HG03135 (cell line): ENCODE measurements at regions not wholly inside any gene's neighbourhood (a gene's known extent, or its start where the extent isn't known, plus 50 kb on each side); places are given as distances from the start of the nearest gene placed in this dataset.
"Not testable (repeated sequence)": the region's sequence is repeated elsewhere in the genome, so short reads cannot be mapped to it uniquely, and the experiment has no call there.

Experiments
- ATAC-seq: cut with Tn5 transposase; IDR thresholded peaks from one replicate; pipeline ENCODE4 v1.9.1; 2021; ENCODE audit warnings: mild to moderate bottlenecking, moderate library complexity; ENCODE audit not compliant: unreplicated experiment

DNA sequence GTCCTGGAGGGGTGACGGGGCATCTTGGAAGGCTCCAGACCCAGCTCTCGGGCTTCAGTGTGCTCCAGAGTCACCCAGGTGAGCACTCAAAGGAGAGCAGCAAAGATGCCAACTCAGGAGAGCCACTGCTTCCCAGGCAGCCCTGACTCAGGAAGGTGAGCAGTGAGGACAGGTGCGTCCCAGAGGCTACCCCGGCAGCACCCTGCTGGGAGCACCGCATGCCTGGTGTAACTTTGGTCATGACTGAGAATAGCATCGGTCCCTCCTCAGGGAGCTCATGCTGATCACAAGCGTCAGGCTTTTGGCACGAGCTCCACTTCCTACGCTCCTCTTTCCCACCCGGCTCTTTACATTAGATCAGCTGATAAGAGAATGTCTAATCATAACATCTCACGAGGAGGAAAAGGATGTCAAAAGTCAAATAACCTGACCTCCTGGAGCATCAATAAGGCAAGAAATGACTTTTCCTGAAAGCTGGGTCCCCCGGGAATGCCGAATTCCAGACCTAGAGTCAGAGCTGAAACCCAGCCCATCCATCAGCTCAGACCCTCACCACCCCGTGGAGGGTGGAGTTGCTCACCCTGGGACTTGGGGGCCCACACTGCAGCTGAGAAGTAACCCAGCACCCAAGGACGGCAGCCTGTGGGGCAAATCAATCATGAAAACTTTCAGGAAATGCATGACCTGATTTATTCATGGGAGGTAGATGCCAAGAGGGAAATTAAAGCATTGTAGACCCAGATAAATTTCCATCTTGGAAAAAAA is 248.8 kb downstream of the ACKR3 start:
- ATAC-seq: no peak

- no peak for ATAC-seq
Observed at GRCh38 chr2:236819275-236820002, 249.8 kb downstream of the ACKR3 start.

GRCh38 chr2:236820763-236821344 is 251.2 kb downstream of the ACKR3 start:
- ATAC-seq: no peak

DNA sequence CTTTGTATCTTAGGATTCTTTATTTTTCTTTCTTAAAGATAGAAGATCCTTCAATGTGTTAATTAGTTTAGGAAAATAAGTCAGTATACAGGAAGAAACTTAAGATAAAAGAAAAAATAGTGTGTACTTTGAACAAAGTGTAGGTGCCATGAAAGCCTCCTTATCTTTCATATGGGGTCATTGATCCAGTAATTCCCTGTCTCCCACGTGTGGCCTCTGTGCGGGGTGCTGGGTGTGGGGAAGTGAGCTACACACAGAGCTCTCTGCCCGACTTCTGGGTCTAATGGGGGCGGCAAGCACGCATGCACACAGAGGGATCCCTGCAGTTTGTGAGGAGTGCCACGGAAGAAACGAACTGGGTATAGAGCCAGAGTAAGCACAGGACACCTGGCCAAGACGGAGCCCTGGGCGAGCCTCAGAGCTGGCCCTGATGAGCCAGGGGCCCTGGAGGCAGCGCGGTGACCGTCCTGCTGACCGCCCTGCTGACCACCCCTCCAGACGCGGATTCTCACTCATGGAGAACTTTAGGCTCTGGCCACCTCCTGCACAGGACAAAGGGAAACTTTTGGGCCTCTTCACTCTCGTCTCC is 253.5 kb downstream of the ACKR3 start:
- ATAC-seq: no peak

DNA sequence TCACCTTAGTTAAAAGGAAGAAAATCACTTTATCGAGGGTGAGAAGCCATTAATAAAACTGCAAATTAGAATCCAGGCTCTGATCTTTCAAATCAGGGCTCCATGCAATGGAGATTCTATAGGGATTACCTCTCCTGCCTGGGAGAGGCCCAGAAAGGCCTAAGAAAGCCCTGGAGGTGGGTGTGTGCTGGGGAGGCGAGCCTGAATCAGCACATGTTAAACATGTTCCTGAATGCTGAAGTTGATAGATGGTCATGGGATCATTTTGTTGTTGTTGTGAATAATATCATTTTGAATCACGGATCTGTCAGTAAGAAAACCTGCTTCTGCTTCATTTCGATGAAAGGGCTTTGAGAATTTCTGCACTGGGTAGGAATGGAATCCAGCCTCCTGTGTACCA is 254.3 kb downstream of the ACKR3 start:
- ATAC-seq: no peak

DNA sequence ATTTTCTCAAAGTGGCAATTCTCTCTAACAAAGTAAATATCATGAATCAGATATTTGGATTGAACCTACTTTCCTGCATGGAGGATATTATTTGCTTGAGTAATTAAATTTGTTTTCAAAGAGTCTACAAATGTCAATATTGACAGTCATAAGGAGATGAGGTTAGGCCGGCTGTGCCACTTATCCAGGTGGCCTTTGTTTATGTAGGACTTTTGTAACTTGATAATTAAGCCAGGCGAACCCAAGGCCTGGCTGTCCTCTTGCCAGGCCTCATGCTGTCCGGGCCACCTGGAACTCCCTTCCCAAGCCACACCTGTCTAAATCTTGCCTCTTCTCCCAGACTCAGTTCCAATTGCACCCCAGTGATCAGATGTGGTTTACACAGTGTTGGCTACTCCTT is 255.2 kb downstream of the ACKR3 start:
- ATAC-seq: no peak

- ATAC-seq: no peak
Observed at GRCh38 chr2:236825989-236826510, 256.4 kb downstream of the ACKR3 start.

GRCh38 chr2:236826606-236827156 is 257.1 kb downstream of the ACKR3 start:
- no peak for ATAC-seq

GRCh38 chr2:236827997-236828396 is 257.7 kb upstream of the COPS8 start:
- no peak for ATAC-seq

- no peak for ATAC-seq
Observed at GRCh38 chr2:236828820-236829219, 256.9 kb upstream of the COPS8 start.

GRCh38 chr2:236830926-236831325 is 254.8 kb upstream of the COPS8 start:
- no peak for ATAC-seq

- no peak for ATAC-seq
Observed at GRCh38 chr2:236831698-236832097, 254.0 kb upstream of the COPS8 start.

GRCh38 chr2:236833501-236834073 is 252.1 kb upstream of the COPS8 start:
- ATAC-seq: no peak

DNA sequence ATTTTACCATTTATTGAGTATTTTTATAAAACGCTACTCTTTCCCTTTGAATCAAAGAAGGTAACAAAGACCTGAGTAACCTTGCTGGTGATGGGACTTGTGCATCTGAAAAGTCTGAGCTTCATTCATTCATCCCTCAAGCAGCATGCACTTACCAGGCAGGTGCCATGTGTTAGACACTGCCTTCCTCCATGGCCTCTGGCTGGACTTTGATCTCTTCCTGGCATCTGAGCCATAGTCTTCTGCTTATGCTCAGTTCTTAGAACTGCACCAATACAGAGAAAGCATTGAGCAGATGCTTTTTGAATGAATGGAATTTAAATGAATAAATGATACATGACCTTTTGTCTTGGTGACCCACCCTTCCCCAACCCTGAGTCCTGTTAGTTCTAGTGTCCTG is 251.4 kb upstream of the COPS8 start:
- ATAC-seq: no peak

DNA sequence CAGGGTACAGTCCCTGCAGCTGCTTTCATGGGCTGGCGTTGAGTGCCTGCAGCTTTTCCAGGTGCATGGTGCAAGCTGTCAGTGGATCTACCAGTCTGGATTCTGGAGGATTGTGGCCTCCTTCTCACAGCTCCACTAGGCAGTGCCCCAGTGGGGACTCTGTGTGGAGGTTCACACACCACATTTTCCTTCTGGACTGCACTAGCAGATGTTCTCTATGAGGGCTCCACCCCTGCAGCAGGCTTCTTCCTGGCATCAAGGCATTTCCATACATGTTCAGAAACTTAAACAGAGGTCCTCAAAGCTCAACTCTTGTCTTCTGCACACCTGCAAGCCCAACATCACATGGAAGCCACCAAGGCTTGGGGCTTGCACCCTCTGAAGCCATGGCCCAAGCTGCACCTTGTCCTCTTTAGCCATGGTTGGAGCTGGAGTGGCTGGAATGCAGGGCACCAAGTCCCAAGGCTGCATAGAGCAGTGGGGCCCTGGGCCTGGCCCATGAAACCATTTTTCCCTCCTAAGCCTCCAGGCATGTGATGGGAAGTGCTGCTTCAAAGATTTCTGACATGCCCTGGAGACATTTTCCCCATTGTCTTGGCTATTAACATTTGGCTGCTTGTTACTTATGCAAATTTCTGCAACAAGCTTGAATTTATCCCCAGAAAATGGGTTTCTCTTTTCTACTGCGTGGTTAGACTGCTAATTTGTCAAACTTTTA is 250.2 kb upstream of the COPS8 start:
- ATAC-seq: no peak

DNA sequence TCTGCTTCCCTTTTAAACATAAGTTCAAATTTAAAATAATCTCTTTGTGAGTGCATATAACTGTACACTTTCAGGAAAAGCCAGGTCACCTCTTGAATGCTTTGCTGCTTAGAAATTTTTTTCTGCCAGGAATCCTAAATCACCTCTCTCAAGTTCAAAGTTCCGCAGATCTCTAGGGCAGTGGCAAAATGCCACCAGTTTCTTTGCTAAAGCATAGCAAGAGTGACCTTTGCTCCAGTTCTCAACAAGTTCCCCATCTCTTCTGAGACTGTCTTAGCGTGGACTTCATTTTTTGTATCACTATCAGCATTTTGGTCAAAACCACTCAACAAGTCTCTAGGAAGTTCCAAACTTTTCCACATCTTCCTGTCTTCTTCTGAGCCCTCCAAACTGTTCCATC is 249.7 kb upstream of the COPS8 start:
- not testable (repeated sequence) for ATAC-seq

- ATAC-seq: no peak
Observed at GRCh38 chr2:236840215-236840614, 245.5 kb upstream of the COPS8 start.

- ATAC-seq: no peak
Observed at GRCh38 chr2:236840857-236841256, 244.8 kb upstream of the COPS8 start.

DNA sequence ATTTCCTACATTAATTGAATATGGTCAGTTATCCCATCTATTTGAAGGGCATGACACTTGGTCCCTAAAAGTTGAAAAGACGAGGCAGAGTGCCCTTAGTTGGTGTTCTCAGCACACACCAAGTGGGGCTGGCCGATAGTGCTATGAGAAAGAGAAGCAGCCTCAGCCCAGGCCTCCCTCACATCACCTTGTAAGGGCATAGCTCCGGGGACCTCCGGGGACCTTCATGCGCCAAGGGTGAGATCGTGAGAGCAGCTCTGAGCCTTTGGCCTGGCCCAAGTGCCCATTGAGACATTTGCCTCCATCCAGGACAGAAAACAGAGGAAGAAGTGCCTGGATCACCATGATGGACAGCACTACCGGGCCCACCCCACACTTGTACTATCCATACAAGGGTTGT is 244.3 kb upstream of the COPS8 start:
- no peak for ATAC-seq
